Psoas muscle (tissue), 7 donors: ENCODE measurements at regions not wholly inside any gene's neighbourhood (a gene's known extent, or its start where the extent isn't known, plus 50 kb on each side); places are given as distances from the start of the nearest gene placed in this dataset.
A peak's percentile ranks its signal among the peaks of the same experiment; 100 is the strongest.

Source experiments
- ATAC-seq, 4 donors: fragments of 200-7000 bp; cut with Tn5 transposase; one replicate each; pipeline ENCODE4 v1.9.1; 2020; ENCODE audit warnings: moderate library complexity in 3 of 4, mild to moderate bottlenecking in 2 of 4
- DNase-seq, 2 donors: peaks; one replicate each; pipeline ENCODE4 v3.0.0-alpha.2; 2020
- H3K27ac ChIP-seq: fragments of 200-600 bp; one replicate; pipeline ENCODE4 v1.8.0; 2022
- H3K27me3 ChIP-seq, 3 donors: fragments of 200-600 bp in 1 of 3; one replicate each; pipeline versions ENCODE4 v1.6.1 to v1.8.0; 2013 to 2022; ENCODE audit warnings: low read length in 2 of 3, mild to moderate bottlenecking in 2 of 3, moderate library complexity in 1 of 3; ENCODE audit not compliant: insufficient read depth in 3 of 3
- H3K36me3 ChIP-seq, 2 donors: fragments of 200-600 bp in 1 of 2; one replicate each; pipeline versions ENCODE4 v1.6.1 to v1.8.0; 2013 to 2022; ENCODE audit warnings: low read depth in 1 of 2, mild to moderate bottlenecking in 1 of 2, moderate library complexity in 1 of 2; ENCODE audit not compliant: insufficient read depth in 1 of 2
- H3K4me1 ChIP-seq: fragments of 200-600 bp; one replicate; pipeline ENCODE4 v1.8.0; 2022
- H3K4me3 ChIP-seq: fragments of 200-600 bp; one replicate; pipeline ENCODE4 v1.8.0; 2022; ENCODE audit warnings: mild to moderate bottlenecking
- H3K9me3 ChIP-seq: fragments of 200-600 bp; one replicate; pipeline ENCODE4 v1.8.0; 2022
- WGBS, 3 donors: extraction: QIAGEN DNeasy Blood & Tissue Kit; methylation state at CpG; one replicate each; pipeline versions ENCODE4 v1.1.6 to v1.1.7; 2013; 5-methylcytosine and 5-hydroxymethylcytosine counted together
- intact Hi-C, 2 donors: fragments of 100-400 bp; cut with DNase I; formaldehyde crosslinking; loops; one replicate each; pipeline versions ENCODE4 v1.11.0 to v1.14.2; 2022
- TF ChIP-seq, protein P1 (sequence below): fragments of 200-600 bp; IDR thresholded peaks from one replicate; pipeline ENCODE4 v1.8.0; 2022; ENCODE audit warnings: antibody characterized with exemption
- donor health status: healthy with polysubstance abuse.
- donor health status: DM: no; HTN: no; CAD: no; lungs with moderate emphysema.
- donor health status: Bipolar disorder and iron deficiency.
- donor health status: healthy.
- donor health status: DM: yes; HTN: yes; CAD: no.
- donor health status: DM: no; HTN: no; CAD: no.
- donor health status: DM: yes; HTN: yes; CAD: no.

DNA sequence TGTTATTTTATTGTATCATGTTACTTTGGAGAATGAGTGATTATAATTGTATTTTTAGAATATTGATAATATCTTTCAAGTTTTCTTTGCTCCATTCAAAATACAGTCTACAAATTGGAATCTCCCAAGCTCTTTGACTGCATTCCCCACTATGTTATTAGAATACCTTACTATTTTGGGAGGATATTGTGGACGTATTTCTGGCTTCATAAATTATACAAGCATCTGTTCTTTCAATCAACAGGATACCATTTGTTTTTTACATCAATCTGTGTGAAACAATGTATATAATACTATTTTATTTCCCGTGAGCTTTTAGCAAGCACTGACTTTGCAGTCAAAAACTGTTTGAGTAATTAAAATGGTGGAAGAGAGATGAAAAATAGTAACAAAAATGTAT, 226.5 kb downstream of the PTPRC start:
- H3K27me3 ChIP-seq = no peaks in the 10 kb centered on the region
- peaks cover 10% of the 10 kb centered on the region for H3K4me1 ChIP-seq
- H3K27ac ChIP-seq = peak overlapping the region; percentile 26
- TF ChIP-seq, protein P1, sequence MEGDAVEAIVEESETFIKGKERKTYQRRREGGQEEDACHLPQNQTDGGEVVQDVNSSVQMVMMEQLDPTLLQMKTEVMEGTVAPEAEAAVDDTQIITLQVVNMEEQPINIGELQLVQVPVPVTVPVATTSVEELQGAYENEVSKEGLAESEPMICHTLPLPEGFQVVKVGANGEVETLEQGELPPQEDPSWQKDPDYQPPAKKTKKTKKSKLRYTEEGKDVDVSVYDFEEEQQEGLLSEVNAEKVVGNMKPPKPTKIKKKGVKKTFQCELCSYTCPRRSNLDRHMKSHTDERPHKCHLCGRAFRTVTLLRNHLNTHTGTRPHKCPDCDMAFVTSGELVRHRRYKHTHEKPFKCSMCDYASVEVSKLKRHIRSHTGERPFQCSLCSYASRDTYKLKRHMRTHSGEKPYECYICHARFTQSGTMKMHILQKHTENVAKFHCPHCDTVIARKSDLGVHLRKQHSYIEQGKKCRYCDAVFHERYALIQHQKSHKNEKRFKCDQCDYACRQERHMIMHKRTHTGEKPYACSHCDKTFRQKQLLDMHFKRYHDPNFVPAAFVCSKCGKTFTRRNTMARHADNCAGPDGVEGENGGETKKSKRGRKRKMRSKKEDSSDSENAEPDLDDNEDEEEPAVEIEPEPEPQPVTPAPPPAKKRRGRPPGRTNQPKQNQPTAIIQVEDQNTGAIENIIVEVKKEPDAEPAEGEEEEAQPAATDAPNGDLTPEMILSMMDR = no peak
- ATAC-seq (no peak), DNase-seq (no peak)
- no peaks in the 10 kb centered on the region for H3K36me3 ChIP-seq
- WGBS, 3 donors = 12 to 16% (median 13%) methylated on average over 2 of the region's 2 CpGs
- intact Hi-C loops = no loop called here
- peak overlapping the region; percentile 6 for H3K4me3 ChIP-seq
- no peaks in the 10 kb centered on the region for H3K9me3 ChIP-seq

DNA sequence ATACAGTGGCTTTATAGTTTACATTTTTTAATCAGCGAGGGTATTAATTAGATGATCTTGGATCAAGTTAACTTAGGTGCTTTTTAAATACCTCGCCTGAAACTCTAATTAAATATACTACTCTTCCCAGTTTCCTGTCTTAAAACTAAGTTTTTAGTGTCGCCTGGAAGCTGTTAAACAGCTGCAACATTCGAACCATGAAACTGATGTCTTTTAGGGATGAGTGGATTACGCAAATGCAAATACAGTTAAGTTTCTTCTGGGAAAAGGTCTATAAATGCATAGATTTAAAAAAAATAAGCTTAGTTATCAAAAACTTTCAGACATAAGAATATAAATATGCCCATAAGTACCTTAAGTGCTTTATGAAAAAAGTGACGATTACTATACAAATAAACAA, 228.3 kb downstream of the PTPRC start:
- no peaks in the 10 kb centered on the region for H3K27me3 ChIP-seq
- H3K4me3 ChIP-seq = no peak overlapping the region
- peaks cover 10% of the 10 kb centered on the region for H3K4me1 ChIP-seq
- DNase-seq (no peak), ATAC-seq (no peak)
- WGBS, 3 donors = 56 to 62% (median 61%) methylated on average over 6 of the region's 6 CpGs
- intact Hi-C loops = no loop called here
- H3K36me3 ChIP-seq = no peaks in the 10 kb centered on the region
- H3K27ac ChIP-seq = no peak overlapping the region
- TF ChIP-seq, protein P1 = no peak
- no peaks in the 10 kb centered on the region for H3K9me3 ChIP-seq

DNA sequence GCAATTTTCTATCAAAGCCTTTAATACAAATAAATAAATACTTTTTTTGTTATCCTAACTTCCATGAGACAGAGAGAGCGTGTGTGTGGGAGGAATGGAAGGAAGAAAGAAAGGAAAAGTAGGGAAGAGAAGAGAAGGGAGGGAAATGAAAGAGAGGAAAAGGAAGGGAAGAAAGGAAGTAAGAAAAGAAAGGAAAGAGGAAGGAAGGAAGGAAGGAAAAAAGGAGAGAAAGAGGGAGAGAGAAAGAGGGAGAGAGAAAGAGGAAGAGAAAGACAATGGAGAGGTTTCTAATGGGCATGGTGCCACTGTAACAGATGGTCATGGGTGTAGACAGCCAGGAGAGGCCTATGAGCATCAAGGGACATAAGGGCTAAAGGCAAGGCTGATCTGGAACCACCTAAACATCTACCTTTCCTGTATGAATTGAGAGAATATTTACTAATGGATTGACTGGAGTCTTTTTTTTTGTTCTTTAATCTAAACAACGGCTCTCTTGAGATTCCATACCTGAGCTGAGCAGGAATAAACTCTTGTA, 234.9 kb downstream of the PTPRC start:
- Histone ChIP-seq H3K36me3 (no peaks in the 10 kb centered on the region), H3K4me3 (no peak overlapping the region), H3K27me3 (no peaks in the 10 kb centered on the region), H3K4me1 (no peaks in the 10 kb centered on the region), H3K27ac (no peak overlapping the region), H3K9me3 (no peaks in the 10 kb centered on the region)
- 92 to 98% (median 95%) methylated on average over 2 of the region's 2 CpGs for WGBS, 3 donors
- no peak for DNase-seq
- intact Hi-C loops = no loop called here
- ATAC-seq = no peak
- TF ChIP-seq, protein P1 = no peak

DNA sequence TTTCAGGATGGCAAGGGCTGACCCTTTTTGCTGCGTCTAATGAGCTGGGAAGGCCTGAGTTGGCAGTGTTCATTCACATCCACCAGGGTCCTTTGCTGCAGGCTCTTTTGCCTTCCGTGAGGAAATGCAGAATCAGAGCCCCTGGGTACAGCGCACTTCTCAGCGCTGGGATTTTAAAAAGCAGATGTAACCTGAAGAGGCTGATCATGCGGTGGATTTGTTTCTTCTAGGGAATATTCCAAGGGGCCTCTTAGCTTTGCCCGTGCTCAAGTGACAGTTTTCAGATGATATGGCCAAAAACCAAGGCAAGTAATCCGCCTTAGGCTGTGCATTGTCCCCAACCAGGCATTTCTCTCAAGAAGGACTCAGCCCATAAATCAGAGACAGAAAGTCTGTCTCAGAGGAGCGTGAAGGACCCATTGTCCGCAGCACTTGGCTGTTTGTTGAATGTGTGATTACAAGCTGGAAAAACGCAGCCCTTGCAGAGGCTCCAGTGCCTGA, 237.6 kb downstream of the PTPRC start:
- Histone ChIP-seq H3K36me3 (no peaks in the 10 kb centered on the region), H3K27me3 (no peaks in the 10 kb centered on the region), H3K27ac (no peak overlapping the region), H3K9me3 (no peaks in the 10 kb centered on the region), H3K4me1 (no peaks in the 10 kb centered on the region), H3K4me3 (no peak overlapping the region)
- 34 to 36% (median 35%) methylated on average over 10 of the region's 10 CpGs for WGBS, 3 donors
- intact Hi-C loops = no loop called here
- no peak for ATAC-seq
- TF ChIP-seq, protein P1 = no peak
- DNase-seq = no peak

DNA sequence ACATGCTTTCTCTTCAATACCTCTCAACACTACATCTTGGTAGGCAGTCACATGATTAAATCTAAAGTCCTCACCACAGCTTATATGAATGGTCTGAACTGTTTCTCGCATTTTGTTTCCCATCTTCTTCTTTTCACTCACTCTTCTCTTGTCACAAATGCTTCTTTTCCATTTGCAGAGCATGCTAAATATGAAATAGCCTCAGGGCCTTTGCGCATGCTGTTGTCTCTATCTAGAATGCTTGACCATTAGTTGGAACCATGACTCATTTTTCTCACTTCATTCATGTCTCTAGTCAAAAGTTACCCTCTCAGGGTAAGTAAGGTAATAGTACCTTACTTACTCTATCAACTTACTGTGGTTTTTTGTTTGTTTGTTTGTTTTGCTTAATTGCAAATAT, 239.7 kb downstream of the PTPRC start:
- DNase-seq (no peak), ATAC-seq (no peak)
- H3K36me3 ChIP-seq = no peaks in the 10 kb centered on the region
- H3K4me3 ChIP-seq = no peak overlapping the region
- no peaks in the 10 kb centered on the region for H3K4me1 ChIP-seq
- TF ChIP-seq, protein P1 = no peak
- H3K9me3 ChIP-seq = no peaks in the 10 kb centered on the region
- WGBS, 3 donors = 99 to 100% (median 100%) methylated on average over 2 of the region's 2 CpGs
- intact Hi-C loops = no loop called here
- H3K27me3 ChIP-seq = no peaks in the 10 kb centered on the region
- H3K27ac ChIP-seq = no peak overlapping the region
